ENCODE measurements at regions not wholly inside any gene's neighbourhood (a gene's known extent, or its start where the extent isn't known, plus 50 kb on each side); places are given as distances from the start of the nearest gene placed in this dataset.

DNA sequence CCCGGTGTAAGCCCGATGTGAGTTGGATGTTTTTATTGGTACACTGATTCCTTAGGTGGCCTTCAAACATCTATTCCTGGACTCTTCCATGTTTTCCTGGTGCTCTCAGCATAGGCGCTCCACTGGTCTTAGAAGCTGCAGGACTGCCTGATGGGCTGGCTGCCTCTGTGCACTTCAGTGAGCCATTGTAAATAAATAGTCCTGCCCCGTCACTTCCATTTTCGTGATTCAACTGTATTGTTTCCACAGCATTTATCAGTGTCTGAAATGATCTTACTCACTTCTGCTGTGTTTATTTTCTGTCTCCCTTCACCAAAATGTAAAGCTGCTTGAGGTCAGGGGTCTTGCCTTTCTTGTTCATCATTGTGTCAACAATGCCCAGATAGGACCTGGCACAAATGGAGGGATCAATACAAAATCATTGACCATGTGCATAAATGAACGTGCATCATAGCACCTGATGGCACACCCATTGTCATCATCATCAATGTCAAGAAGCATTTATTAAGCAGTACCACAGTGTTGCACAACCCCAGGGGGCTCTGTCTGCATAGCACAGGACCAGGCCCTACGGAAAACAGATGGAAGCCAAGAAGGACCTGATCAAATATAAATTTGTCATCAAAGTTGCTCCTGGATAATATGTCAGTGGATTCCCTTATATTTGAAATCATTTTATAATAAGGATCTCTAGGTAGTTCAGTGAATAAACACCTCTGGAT is 66.6 kb upstream of the CPHXL start:
- H3K27ac ChIP-seq: no peak overlapping the region
- no peaks in the 10 kb centered on the region for H3K36me3 ChIP-seq
- no peaks in the 10 kb centered on the region for H3K4me1 ChIP-seq
- no peaks in the 10 kb centered on the region for H3K27me3 ChIP-seq
- intact Hi-C loops (cut with DNase I): loop anchor here in 3 of 10 donors (5.0 to 10.0 kb wide), 2 partner anchors 862 to 1379 kb away; no protein-coding TSS in a partner anchor
- WGBS, 2 donors: 74 to 75% methylated on average over 7 of the region's 7 CpGs
- DNase-seq: no peak
- TF ChIP-seq, protein P1, sequence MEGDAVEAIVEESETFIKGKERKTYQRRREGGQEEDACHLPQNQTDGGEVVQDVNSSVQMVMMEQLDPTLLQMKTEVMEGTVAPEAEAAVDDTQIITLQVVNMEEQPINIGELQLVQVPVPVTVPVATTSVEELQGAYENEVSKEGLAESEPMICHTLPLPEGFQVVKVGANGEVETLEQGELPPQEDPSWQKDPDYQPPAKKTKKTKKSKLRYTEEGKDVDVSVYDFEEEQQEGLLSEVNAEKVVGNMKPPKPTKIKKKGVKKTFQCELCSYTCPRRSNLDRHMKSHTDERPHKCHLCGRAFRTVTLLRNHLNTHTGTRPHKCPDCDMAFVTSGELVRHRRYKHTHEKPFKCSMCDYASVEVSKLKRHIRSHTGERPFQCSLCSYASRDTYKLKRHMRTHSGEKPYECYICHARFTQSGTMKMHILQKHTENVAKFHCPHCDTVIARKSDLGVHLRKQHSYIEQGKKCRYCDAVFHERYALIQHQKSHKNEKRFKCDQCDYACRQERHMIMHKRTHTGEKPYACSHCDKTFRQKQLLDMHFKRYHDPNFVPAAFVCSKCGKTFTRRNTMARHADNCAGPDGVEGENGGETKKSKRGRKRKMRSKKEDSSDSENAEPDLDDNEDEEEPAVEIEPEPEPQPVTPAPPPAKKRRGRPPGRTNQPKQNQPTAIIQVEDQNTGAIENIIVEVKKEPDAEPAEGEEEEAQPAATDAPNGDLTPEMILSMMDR (IDR thresholded peaks at IDR 0.05): no peak
- peaks cover 0 to 3% (median 0%) of the 10 kb centered on the region in 11 donors for H3K9me3 ChIP-seq
- no peak overlapping the region for H3K4me3 ChIP-seq
- no peak for ATAC-seq

DNA sequence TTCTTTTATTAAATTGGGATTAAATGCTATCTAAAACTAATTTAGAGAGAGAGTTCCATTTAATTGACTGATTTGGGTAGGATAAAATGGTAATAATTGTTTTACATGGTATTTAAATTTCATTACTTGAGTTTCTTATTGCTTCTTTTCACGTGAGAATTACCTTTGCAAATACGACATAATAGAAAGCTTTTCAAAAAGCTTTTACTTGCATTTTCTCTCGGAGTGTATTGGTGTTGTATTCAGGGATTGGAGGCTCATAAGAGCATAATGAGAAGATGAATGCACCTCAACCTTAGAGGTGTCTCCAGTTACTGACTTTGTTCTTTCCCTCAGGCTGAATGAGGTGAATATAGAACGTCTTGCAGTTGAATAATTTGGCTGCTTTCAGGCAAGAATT is 67.4 kb upstream of the CPHXL start:
- intact Hi-C loops (cut with DNase I): loop anchor here in 3 of 10 donors (5.0 to 10.0 kb wide), 2 partner anchors 861 to 1379 kb away; no protein-coding TSS in a partner anchor
- ATAC-seq (no peak), DNase-seq (no peak)
- peaks cover 0 to 3% (median 0%) of the 10 kb centered on the region in 11 donors for H3K9me3 ChIP-seq
- no peak overlapping the region for H3K4me3 ChIP-seq
- no peaks in the 10 kb centered on the region for H3K36me3 ChIP-seq
- no peaks in the 10 kb centered on the region for H3K4me1 ChIP-seq
- TF ChIP-seq, protein P1 (IDR thresholded peaks at IDR 0.05): no peak
- 51 to 58% methylated on average over 4 of the region's 4 CpGs for WGBS, 2 donors
- H3K27me3 ChIP-seq: no peaks in the 10 kb centered on the region
- no peak overlapping the region for H3K27ac ChIP-seq

DNA sequence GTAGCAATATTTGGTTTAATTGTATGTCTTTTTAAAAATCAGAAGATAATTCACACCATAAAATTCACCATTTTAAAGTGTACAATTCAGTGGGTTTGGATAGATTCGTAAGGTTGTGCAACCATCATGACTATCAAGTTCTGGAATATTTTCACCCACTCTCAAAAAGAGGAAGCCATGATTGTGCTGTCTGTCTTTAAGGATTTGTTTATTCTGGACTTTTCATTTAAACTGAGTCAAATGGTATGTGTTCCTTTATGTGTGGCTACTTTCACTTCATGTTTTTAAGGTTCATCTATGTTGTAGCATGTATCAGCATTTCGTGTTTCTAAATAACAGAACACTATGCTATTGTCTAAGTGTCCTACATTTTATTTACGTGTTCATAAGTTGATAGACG is 68.1 kb upstream of the CPHXL start:
- 71 to 73% methylated on average over 4 of the region's 4 CpGs for WGBS, 2 donors
- TF ChIP-seq, protein P1 (IDR thresholded peaks at IDR 0.05): no peak
- Histone ChIP-seq H3K9me3 (peaks cover 0 to 3% (median 0%) of the 10 kb centered on the region in 11 donors), H3K36me3 (no peaks in the 10 kb centered on the region), H3K4me1 (no peaks in the 10 kb centered on the region), H3K4me3 (no peak overlapping the region), H3K27ac (no peak overlapping the region), H3K27me3 (no peaks in the 10 kb centered on the region)
- DNase-seq (no peak), ATAC-seq (no peak)
- intact Hi-C loops (cut with DNase I): loop anchor here in 3 of 10 donors (5.0 to 10.0 kb wide), 2 partner anchors 860 to 1378 kb away; no protein-coding TSS in a partner anchor

DNA sequence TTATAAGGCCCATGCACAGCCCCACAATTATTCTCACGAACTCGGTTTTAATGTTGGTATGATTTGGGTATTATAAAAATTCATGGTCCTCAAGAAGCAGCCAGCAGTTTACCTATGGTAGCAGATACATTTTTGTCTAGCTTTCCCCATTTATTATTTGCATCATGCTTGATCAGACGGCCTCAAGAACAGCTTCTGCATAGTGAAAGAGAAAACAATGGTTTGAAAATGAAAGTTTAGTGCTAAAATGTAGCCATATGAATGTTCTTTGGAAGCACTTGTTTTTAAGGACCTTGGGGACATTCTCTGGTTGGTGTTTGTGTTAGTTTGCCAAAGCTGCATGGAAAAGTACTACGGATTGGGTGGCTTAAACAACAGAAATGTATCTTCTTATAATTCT is 72.4 kb upstream of the CPHXL start:
- Histone ChIP-seq H3K4me1 (no peaks in the 10 kb centered on the region), H3K4me3 (no peak overlapping the region), H3K36me3 (no peaks in the 10 kb centered on the region), H3K9me3 (peaks cover 0 to 3% (median 0%) of the 10 kb centered on the region in 11 donors), H3K27me3 (no peaks in the 10 kb centered on the region), H3K27ac (no peak overlapping the region)
- ATAC-seq (no peak), DNase-seq (no peak)
- intact Hi-C loops (cut with DNase I): loop anchor here in 1 of 10 donors (10.0 kb wide), 1 partner anchor 856 kb away; no protein-coding TSS in a partner anchor
- 75 to 87% methylated on average over 4 of the region's 4 CpGs for WGBS, 2 donors
- TF ChIP-seq, protein P1 (IDR thresholded peaks at IDR 0.05): no peak
